Heart left ventricle (tissue), 16 donors: ENCODE measurements at regions not wholly inside any gene's neighbourhood (a gene's known extent, or its start where the extent isn't known, plus 50 kb on each side); places are given as distances from the start of the nearest gene placed in this dataset.

ENCODE experiments used
- ATAC-seq, 4 donors: fragments of 200-7000 bp; cut with Tn5 transposase; one replicate each; pipeline ENCODE4 v1.9.1; 2020 to 2022; ENCODE audit warnings: moderate library complexity in 4 of 4, mild to moderate bottlenecking in 3 of 4, moderate number of reproducible peaks in 1 of 4
- DNase-seq, 5 donors: peaks; one replicate each; pipeline ENCODE4 v3.0.0-alpha.2; 2020
- H3K27ac ChIP-seq, 12 donors: fragments of 200-600 bp; sonication (generic) in 4 of 12; one replicate each; pipeline versions ENCODE4 v1.5.0 to v1.8.0; 2016 to 2022; ENCODE audit warnings: mild to moderate bottlenecking in 2 of 12
- H3K27me3 ChIP-seq, 9 donors: fragments of 200-600 bp; sonication (generic) in 2 of 9; one replicate each; pipeline versions ENCODE4 v1.5.1 to v1.8.0; 2016 to 2022; ENCODE audit warnings: mild to moderate bottlenecking in 3 of 9
- H3K36me3 ChIP-seq, 9 donors: fragments of 200-600 bp; sonication (generic) in 2 of 9; one replicate each; pipeline versions ENCODE4 v1.5.0 to v1.8.0; 2018 to 2022; ENCODE audit warnings: mild to moderate bottlenecking in 2 of 9
- H3K4me1 ChIP-seq, 12 donors: fragments of 200-600 bp; sonication (generic) in 4 of 12; one replicate each; pipeline versions ENCODE4 v1.5.0 to v1.8.0; 2016 to 2022; ENCODE audit warnings: mild to moderate bottlenecking in 3 of 12
- H3K4me3 ChIP-seq, 12 donors: fragments of 200-600 bp; sonication (generic) in 4 of 12; one replicate each; pipeline versions ENCODE4 v1.5.0 to v1.8.0; 2017 to 2022; ENCODE audit warnings: mild to moderate bottlenecking in 9 of 12, moderate library complexity in 4 of 12
- H3K9me3 ChIP-seq, 12 donors: fragments of 200-600 bp; sonication (generic) in 4 of 12; one replicate each; pipeline versions ENCODE4 v1.5.0 to v1.8.0; 2016 to 2022; ENCODE audit warnings: mild to moderate bottlenecking in 1 of 12
- POLR2A ChIP-seq, 2 donors: fragments of 450-650 bp; IDR thresholded peaks; one replicate each; pipeline ENCODE4 v1.6.1; 2017; ENCODE audit warnings: antibody characterized with exemption in 2 of 2, mild to moderate bottlenecking in 2 of 2, moderate library complexity in 2 of 2
- WGBS, 4 donors: extraction: QIAGEN DNeasy Blood & Tissue Kit in 2 of 4; methylation state at CpG; one replicate each; pipeline versions ENCODE4 v1.1.5 to v1.1.7; 2013 to 2018; 5-methylcytosine and 5-hydroxymethylcytosine counted together
- intact Hi-C, 10 donors: fragments of 100-400 bp; cut with DNase I; formaldehyde crosslinking; loops; one replicate each; pipeline versions ENCODE4 v1.11.1 to v1.14.2; 2022
- TF ChIP-seq, protein P1 (sequence below), 12 donors: fragments of 200-600 bp; sonication (generic) in 4 of 12; IDR thresholded peaks; one replicate each; pipeline versions ENCODE4 v1.5.0 to v1.8.0; 2018 to 2022; ENCODE audit warnings: antibody characterized with exemption in 12 of 12, mild to moderate bottlenecking in 5 of 12
- donor health status: ischemic (EF 13 %, LVEDD 7.1; RV severe dilation, severe dysfunction).
- donor health status: healthy with polysubstance abuse.
- donor health status: DM: no; HTN: yes; CAD: no.
- donor health status: DM: no; HTN: no; CAD: no.
- donor health status: ischemic (EF 25% LVEDD 6.9; RV normal size, moderate dysfunction).
- donor health status: ischemic (EF 25% LVEDD 5.7; RV mildly dilated, moderate dysfunction).
- donor health status: healthy.
- donor health status: DM: yes; HTN: yes; CAD: no.
- donor health status: ischemic (EF 35%, LVEDD 5.7; RV mildly dilated, moderate dysfunction).
- donor health status: nonischemic (EF 11% LVEDD 7.7; RV severe dilation, severe dysfunction).
- donor health status: DM: yes; HTN: yes; CAD: no.
- donor health status: PGD.
- donor health status: ischemic (EF 29% LVEDD 5.4; RV normal size, mild dysfunction).
- donor health status: nonischemic (EF 23%, LVEDD 6.1; RV moderate dilation, normal function).

DNA sequence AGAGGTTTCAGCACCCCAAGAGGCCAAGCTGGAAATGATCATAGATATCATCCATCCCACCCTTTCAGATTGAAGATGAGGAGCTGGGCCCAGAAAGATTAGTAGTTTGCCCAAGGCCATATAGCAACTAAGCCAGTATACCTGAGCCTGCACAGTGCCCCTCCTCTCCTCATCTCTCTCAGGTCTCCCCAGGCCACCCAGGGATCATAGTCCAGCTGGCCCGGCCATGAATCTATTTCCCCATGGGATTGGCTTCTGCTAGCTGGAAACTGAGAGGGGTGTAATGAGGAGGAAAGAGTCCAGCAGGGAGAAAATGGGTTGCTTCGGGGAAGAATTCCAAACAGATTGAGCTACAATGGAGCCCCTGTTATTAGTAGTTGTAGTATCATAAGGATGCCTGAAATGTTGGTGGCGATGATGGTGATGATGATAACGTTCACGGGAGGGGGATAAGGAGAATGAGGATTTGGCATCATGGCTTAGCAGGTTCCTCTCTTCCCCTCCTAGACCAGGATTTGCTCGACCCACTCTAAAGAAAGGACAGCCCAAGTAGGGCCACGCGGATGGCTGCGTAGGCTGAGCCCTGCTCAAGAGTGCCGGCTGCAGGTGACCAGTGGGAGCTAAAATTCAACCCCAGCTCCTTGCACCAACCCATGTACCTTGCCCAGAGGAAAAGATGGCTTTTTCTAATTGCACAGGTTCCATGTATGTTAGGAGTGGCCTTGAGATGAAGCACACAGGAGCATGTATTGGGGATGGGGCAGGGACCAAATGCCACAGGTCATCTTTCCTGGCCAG, 117.8 kb upstream of the PJA1 start:
- WGBS, 4 donors, result 65 to 80% (median 67%) methylated on average over 9 to 10 of the region's 10 CpGs
- DNase-seq, result no peak
- TF ChIP-seq, protein P1, sequence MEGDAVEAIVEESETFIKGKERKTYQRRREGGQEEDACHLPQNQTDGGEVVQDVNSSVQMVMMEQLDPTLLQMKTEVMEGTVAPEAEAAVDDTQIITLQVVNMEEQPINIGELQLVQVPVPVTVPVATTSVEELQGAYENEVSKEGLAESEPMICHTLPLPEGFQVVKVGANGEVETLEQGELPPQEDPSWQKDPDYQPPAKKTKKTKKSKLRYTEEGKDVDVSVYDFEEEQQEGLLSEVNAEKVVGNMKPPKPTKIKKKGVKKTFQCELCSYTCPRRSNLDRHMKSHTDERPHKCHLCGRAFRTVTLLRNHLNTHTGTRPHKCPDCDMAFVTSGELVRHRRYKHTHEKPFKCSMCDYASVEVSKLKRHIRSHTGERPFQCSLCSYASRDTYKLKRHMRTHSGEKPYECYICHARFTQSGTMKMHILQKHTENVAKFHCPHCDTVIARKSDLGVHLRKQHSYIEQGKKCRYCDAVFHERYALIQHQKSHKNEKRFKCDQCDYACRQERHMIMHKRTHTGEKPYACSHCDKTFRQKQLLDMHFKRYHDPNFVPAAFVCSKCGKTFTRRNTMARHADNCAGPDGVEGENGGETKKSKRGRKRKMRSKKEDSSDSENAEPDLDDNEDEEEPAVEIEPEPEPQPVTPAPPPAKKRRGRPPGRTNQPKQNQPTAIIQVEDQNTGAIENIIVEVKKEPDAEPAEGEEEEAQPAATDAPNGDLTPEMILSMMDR (IDR thresholded peaks at IDR 0.05), result no peak
- no peak for TF ChIP-seq POLR2A (IDR thresholded peaks at IDR 0.05)
- Histone ChIP-seq H3K36me3 (no peaks in the 10 kb centered on the region), H3K9me3 (no peaks in the 10 kb centered on the region), H3K27ac (no peak overlapping the region), H3K27me3 (peaks cover 0 to 34% (median 0%) of the 10 kb centered on the region in 9 donors), H3K4me3 (no peak overlapping the region), H3K4me1 (peaks cover 0 to 22% (median 5%) of the 10 kb centered on the region in 12 donors)
- ATAC-seq, result no peak
- intact Hi-C loops, result loop anchor here in 9 of 10 donors (5.0 to 10.0 kb wide), 8 partner anchors 46 to 456 kb away; partner anchors contain the start of gene EFNB1 (in 2 of the 9)

DNA sequence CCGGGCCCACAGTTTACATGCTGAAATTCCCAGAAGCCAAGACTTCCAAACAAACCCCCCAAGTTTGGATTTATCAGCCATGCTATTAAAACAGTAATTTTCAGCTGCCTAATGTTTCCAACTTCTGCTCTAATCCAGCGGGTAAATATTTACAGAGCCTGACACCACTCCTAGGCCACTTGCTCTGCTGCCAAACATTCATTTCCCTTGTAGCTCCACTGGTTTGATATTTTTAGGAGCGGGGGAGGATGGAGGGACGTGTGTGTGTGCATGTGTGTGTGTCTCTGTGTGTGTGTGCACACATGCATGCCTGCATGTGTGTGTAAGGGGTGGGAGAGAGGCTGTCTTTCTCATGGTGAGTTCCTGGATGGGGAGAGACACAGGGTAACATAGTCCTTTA, 115.7 kb upstream of the PJA1 start:
- H3K27ac ChIP-seq, result peak overlapping the region in 4 of 12 donors; percentile 5 to 50 (median 36)
- peaks cover 0 to 28% (median 0%) of the 10 kb centered on the region in 9 donors for H3K27me3 ChIP-seq
- intact Hi-C loops, result loop anchor here in 9 of 10 donors (5.0 to 10.0 kb wide), 8 partner anchors 44 to 454 kb away; partner anchors contain the start of gene EFNB1 (in 2 of the 9)
- no peaks in the 10 kb centered on the region for H3K9me3 ChIP-seq
- TF ChIP-seq, protein P1 (IDR thresholded peaks at IDR 0.05), result no peak
- no peak for TF ChIP-seq POLR2A (IDR thresholded peaks at IDR 0.05)
- WGBS, 4 donors, result 16 to 35% (median 27%) methylated on average over 4 of the region's 4 CpGs
- DNase-seq, result peak in 3 of 5 donors; percentile 21 to 47 (median 27)
- peak; percentile 44 to 75 (median 56) for ATAC-seq
- no peaks in the 10 kb centered on the region for H3K36me3 ChIP-seq
- H3K4me3 ChIP-seq, result no peak overlapping the region
- peaks cover 0 to 20% (median 2%) of the 10 kb centered on the region in 12 donors for H3K4me1 ChIP-seq

DNA sequence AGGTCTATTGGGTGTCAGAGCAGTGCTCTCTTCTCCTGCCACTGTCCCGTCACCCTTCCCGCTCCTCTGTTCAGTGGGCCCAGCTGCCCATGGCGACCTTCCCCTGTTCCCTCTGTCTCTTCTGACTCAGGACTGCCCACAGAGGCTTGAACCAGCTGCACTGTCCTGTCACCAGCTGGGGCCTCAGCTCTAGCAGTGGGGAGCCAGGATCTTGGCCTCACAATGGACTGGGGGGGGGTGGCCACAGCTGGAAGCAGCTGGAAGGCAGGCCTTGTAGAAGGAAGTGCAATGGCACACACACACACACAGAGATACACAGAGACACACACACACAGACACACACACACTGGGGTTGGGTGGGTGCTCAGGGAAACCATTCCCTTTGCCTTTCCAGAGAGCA, 114.0 kb upstream of the PJA1 start:
- DNase-seq (no peak), ATAC-seq (peak in 1 of 4 donors; percentile 7)
- Histone ChIP-seq H3K27me3 (peaks cover 0 to 26% (median 0%) of the 10 kb centered on the region in 9 donors), H3K4me1 (peaks cover 0 to 20% (median 0%) of the 10 kb centered on the region in 12 donors), H3K4me3 (no peak overlapping the region), H3K9me3 (no peaks in the 10 kb centered on the region), H3K36me3 (no peaks in the 10 kb centered on the region), H3K27ac (no peak overlapping the region)
- intact Hi-C loops, result no loop called here
- WGBS, 4 donors, result 76 to 85% (median 81%) methylated on average over 3 of the region's 3 CpGs
- TF ChIP-seq, protein P1 (IDR thresholded peaks at IDR 0.05), result no peak
- no peak for TF ChIP-seq POLR2A (IDR thresholded peaks at IDR 0.05)

DNA sequence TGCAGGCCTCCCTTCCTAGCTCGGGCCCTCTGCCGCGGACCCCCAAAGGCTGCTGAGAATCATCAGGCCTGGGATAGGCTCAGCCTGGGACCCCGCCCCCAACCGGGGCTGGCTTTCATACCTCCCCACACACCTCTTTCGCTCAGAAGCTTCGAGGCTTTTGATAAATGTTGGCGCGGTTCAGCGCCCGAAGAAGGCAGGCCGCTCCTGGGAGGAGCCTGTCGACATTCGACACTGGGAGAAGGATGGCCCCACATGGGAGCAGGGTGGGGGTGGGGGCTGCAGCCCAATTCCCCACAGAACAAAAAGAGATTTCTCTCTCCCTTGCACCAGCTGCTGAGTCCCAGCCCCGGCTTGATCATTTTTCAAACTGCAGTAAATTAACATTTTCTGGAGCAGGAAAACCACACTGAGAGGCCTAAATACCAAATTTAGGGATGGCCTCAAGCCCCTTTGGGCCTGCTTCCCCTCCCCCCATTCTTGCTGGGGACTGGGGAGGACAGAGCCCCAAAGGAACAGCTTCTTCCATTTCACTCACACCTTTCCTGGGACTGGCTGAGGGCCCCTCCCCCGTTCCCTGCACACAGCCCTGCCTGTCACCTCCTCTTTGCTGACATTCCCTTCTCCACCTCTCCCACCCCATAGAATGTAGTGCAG, 112.9 kb upstream of the PJA1 start:
- peak in 2 of 4 donors; percentile 30 to 35 for ATAC-seq
- 31 to 59% (median 40%) methylated on average over 10 to 16 of the region's 16 CpGs for WGBS, 4 donors

More for the DNA sequence above, 112.9 kb upstream of the PJA1 start:
- Histone ChIP-seq H3K4me3 (no peak overlapping the region), H3K27me3 (peaks cover 0 to 33% (median 0%) of the 10 kb centered on the region in 9 donors), H3K27ac (no peak overlapping the region), H3K9me3 (no peaks in the 10 kb centered on the region), H3K36me3 (no peaks in the 10 kb centered on the region), H3K4me1 (peaks cover 0 to 20% (median 0%) of the 10 kb centered on the region in 12 donors)
- intact Hi-C loops, result no loop called here
- no peak for TF ChIP-seq POLR2A (IDR thresholded peaks at IDR 0.05)
- TF ChIP-seq, protein P1 (IDR thresholded peaks at IDR 0.05), result no peak
- no peak for DNase-seq
